ENCODE measurements at regions not wholly inside any gene's neighbourhood (a gene's known extent, or its start where the extent isn't known, plus 50 kb on each side); places are given as distances from the start of the nearest gene placed in this dataset.

DNA sequence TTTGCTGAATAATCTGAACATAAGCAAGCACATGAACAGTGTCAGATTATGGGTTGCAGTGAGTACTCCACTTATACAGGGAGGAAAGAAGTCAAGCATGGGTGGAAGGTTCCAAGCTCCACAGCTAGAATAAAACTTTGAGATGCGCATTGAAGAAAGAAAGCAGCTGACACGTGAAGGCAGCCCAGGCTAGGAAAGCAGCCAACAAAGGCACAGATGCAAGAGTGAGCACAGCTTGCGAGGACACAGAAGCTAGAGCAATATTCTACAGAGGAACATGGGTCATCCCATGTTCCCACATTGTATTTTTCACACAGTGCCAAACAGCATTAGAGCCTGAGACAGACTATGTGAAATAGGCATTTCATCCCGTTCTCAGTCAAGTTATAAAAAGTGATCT lies 194.6 kb upstream of the TBX20 start:
- Histone ChIP-seq H3F3A (ENCODE audit: low read depth) (no peaks in the 10 kb centered on the region), H3K4me2 (no peak overlapping the region), H3K4me3 (no peak overlapping the region), H3K27me3 (peaks cover 30% of the 10 kb centered on the region), H3K4me1 (peaks cover 9% of the 10 kb centered on the region), H4K20me1 (ENCODE audit: low read depth) (peaks cover 3% of the 10 kb centered on the region), H3K79me2 (ENCODE audit: low read depth) (no peaks in the 10 kb centered on the region), H3K36me3 (no peaks in the 10 kb centered on the region), H3K9me3 (ENCODE audit: low read depth) (no peaks in the 10 kb centered on the region), H3K9ac (no peak overlapping the region), H3K27ac (no peak overlapping the region), H2AFZ (replicated peaks) (no peak overlapping the region)
- H3K27ac Mint-ChIP-seq = no peak overlapping the region
- DNase-seq (ENCODE audit: low spot score) = no peak
- peaks cover 3% of the 10 kb centered on the region for H3K27me3 Mint-ChIP-seq (ENCODE audit: insufficient read depth, low read depth)
- no peaks in the 10 kb centered on the region for H3K36me3 Mint-ChIP-seq
- TF ChIP-seq EZH2 (IDR thresholded peaks at IDR 0.05) (no peak), EZH2phosphoT487 (IDR thresholded peaks at IDR 0.05) (no peak)
- TF ChIP-seq, protein P1, sequence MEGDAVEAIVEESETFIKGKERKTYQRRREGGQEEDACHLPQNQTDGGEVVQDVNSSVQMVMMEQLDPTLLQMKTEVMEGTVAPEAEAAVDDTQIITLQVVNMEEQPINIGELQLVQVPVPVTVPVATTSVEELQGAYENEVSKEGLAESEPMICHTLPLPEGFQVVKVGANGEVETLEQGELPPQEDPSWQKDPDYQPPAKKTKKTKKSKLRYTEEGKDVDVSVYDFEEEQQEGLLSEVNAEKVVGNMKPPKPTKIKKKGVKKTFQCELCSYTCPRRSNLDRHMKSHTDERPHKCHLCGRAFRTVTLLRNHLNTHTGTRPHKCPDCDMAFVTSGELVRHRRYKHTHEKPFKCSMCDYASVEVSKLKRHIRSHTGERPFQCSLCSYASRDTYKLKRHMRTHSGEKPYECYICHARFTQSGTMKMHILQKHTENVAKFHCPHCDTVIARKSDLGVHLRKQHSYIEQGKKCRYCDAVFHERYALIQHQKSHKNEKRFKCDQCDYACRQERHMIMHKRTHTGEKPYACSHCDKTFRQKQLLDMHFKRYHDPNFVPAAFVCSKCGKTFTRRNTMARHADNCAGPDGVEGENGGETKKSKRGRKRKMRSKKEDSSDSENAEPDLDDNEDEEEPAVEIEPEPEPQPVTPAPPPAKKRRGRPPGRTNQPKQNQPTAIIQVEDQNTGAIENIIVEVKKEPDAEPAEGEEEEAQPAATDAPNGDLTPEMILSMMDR (IDR thresholded peaks at IDR 0.05) = no peak
- H3K4me3 Mint-ChIP-seq = no peak overlapping the region
- H3K4me1 Mint-ChIP-seq = peaks cover 22% of the 10 kb centered on the region
- peaks cover 6% of the 10 kb centered on the region for H3K9me3 Mint-ChIP-seq

DNA sequence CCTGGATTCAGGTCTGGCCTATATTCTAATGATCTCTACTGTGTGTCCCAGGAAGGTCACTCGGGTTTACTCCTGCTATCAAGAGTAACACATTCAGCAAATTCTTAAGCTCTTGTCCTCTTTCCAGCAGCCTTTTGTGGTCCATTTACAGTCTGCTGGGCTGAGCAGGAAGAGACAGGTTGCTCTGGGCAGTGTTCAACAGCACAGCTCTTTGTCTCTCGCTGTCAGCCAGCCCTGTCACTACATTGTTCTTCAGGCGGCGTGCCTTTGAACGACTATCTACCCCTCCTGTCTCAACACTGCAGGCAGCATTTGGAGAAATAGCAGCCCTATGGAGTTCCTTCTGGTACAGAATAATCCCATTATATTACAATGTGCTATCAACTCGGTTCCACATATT lies 192.2 kb upstream of the TBX20 start:
- TF ChIP-seq EZH2phosphoT487 (IDR thresholded peaks at IDR 0.05) = peak; percentile 47
- TF ChIP-seq, protein P1 (IDR thresholded peaks at IDR 0.05) = no peak
- TF ChIP-seq EZH2 (IDR thresholded peaks at IDR 0.05) = no peak
- peak overlapping the region; percentile 18 for H3K27ac Mint-ChIP-seq

DNA sequence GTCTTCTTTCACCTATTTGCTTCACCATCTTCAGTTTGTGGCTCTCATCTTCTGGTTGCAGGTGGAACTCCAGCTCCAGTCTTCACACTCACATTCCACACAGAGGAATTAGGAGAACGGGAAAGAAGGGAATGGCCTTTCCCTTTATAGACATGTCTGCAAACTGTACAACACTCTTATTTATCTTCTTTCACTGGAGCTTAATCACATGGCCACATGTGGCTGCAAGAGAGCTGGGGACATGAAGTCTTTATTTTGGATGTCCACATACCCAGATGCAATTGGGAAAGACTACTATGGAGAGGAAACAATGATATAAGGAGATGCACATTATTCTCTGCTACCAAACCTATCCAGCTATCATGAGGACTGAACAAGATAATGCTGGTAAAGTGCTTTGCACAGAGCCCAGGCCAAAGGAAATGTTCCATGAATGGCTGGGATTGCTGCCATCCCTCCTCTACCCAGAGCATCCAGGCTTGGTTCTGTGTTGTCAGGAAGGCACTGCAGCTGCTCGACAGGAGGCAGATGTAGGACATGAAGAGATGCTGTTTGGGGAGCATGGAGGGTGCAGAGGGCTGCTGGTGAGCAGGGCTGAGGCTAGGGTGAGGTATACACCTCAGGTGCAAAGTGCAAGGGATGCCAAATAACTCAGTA lies 183.8 kb upstream of the TBX20 start:
- Mint-ChIP-seq H3K36me3 (no peaks in the 10 kb centered on the region), H3K4me1 (no peaks in the 10 kb centered on the region), H3K9me3 (peaks cover 9% of the 10 kb centered on the region), H3K4me3 (no peak overlapping the region), H3K27ac (no peak overlapping the region), H3K27me3 (ENCODE audit: insufficient read depth, low read depth) (peaks cover 6% of the 10 kb centered on the region)
- Histone ChIP-seq H3F3A (ENCODE audit: low read depth) (no peaks in the 10 kb centered on the region), H3K9ac (no peak overlapping the region), H3K9me3 (ENCODE audit: low read depth) (no peaks in the 10 kb centered on the region), H3K4me3 (no peak overlapping the region), H3K27ac (no peak overlapping the region), H4K20me1 (ENCODE audit: low read depth) (no peaks in the 10 kb centered on the region), H3K4me1 (no peaks in the 10 kb centered on the region), H3K27me3 (no peaks in the 10 kb centered on the region), H3K79me2 (ENCODE audit: low read depth) (no peaks in the 10 kb centered on the region), H3K4me2 (no peak overlapping the region), H2AFZ (replicated peaks) (no peak overlapping the region), H3K36me3 (no peaks in the 10 kb centered on the region)
- DNase-seq (ENCODE audit: low spot score) = no peak
- TF ChIP-seq EZH2phosphoT487 (IDR thresholded peaks at IDR 0.05) = no peak
- TF ChIP-seq EZH2 (IDR thresholded peaks at IDR 0.05) = no peak
- TF ChIP-seq, protein P1 (IDR thresholded peaks at IDR 0.05) = no peak

More for the DNA sequence above, 192.2 kb upstream of the TBX20 start:
- no peak overlapping the region for H3K4me2 ChIP-seq
- Mint-ChIP-seq H3K4me1 (peaks cover 20% of the 10 kb centered on the region), H3K36me3 (no peaks in the 10 kb centered on the region), H3K9me3 (peaks cover 2% of the 10 kb centered on the region), H3K4me3 (no peak overlapping the region), H3K27me3 (ENCODE audit: insufficient read depth, low read depth) (peaks cover 3% of the 10 kb centered on the region)
- H3K27ac ChIP-seq = no peak overlapping the region
- H3K9me3 ChIP-seq (ENCODE audit: low read depth) = no peaks in the 10 kb centered on the region
- H3K9ac ChIP-seq = no peak overlapping the region
- H3K36me3 ChIP-seq = no peaks in the 10 kb centered on the region
- H3K4me3 ChIP-seq = no peak overlapping the region
- H3K79me2 ChIP-seq (ENCODE audit: low read depth) = no peaks in the 10 kb centered on the region
- peaks cover 3% of the 10 kb centered on the region for H4K20me1 ChIP-seq (ENCODE audit: low read depth)
- H3F3A ChIP-seq (ENCODE audit: low read depth) = no peaks in the 10 kb centered on the region
- H2AFZ ChIP-seq (replicated peaks) = no peak overlapping the region
- peaks cover 9% of the 10 kb centered on the region for H3K4me1 ChIP-seq
- peaks cover 19% of the 10 kb centered on the region for H3K27me3 ChIP-seq
- DNase-seq (ENCODE audit: low spot score) = peak; percentile 81

All from neural progenitor cell (in vitro differentiated cells).